Endodermal cell (in vitro differentiated cells): ENCODE measurements at regions not wholly inside any gene's neighbourhood (a gene's known extent, or its start where the extent isn't known, plus 50 kb on each side); places are given as distances from the start of the nearest gene placed in this dataset.

Source experiments
- DNase-seq: peaks from one replicate; pipeline ENCODE4 v3.0.0-alpha.2; 2017
- H3K27ac ChIP-seq: 2 replicates; pipeline ENCODE4 v1.5.1; 2013; ENCODE audit warnings: mild to moderate bottlenecking, low read depth, low read length, moderate library complexity
- H3K27me3 ChIP-seq: 2 replicates; pipeline ENCODE4 v1.6.1; 2013; ENCODE audit warnings: mild to moderate bottlenecking, low read length, moderate library complexity; ENCODE audit not compliant: insufficient read depth, control insufficient read depth, poor library complexity, severe bottlenecking
- H3K36me3 ChIP-seq: 2 replicates; pipeline ENCODE4 v1.7.0; 2013; ENCODE audit warnings: mild to moderate bottlenecking, low read length, moderate library complexity; ENCODE audit not compliant: control insufficient read depth, insufficient read depth
- H3K4me1 ChIP-seq: one replicate; pipeline ENCODE4 v1.7.0; 2013; ENCODE audit warnings: low read length; ENCODE audit not compliant: control insufficient read depth, insufficient read depth
- H3K4me3 ChIP-seq: 2 replicates; pipeline ENCODE4 v1.5.1; 2013; ENCODE audit warnings: mild to moderate bottlenecking, low read length, moderate library complexity
- H3K9ac ChIP-seq: 2 replicates; pipeline ENCODE4 v1.6.1; 2013; ENCODE audit warnings: mild to moderate bottlenecking, low read length, moderate library complexity; ENCODE audit not compliant: poor library complexity, severe bottlenecking; ENCODE audit errors: extremely low read depth
- H3K9me3 ChIP-seq: 2 replicates; pipeline ENCODE4 v1.6.1; 2013; ENCODE audit warnings: mild to moderate bottlenecking, low read length, moderate library complexity; ENCODE audit not compliant: control insufficient read depth
- H3K27ac Mint-ChIP-seq: 2 replicates; pipeline ENCODE4 v1.8.0; 2020; ENCODE audit warnings: mixed read lengths
- H3K27me3 Mint-ChIP-seq: 2 replicates; pipeline ENCODE4 v1.8.0; 2021; ENCODE audit warnings: mild to moderate bottlenecking, mixed read lengths; ENCODE audit not compliant: insufficient read depth
- H3K36me3 Mint-ChIP-seq: 2 replicates; pipeline ENCODE4 v1.8.0; 2020; ENCODE audit warnings: low read depth, mixed read lengths
- H3K4me1 Mint-ChIP-seq: 2 replicates; pipeline ENCODE4 v1.8.0; 2020; ENCODE audit warnings: mixed read lengths
- H3K4me3 Mint-ChIP-seq: 2 replicates; pipeline ENCODE4 v1.8.0; 2020; ENCODE audit warnings: mild to moderate bottlenecking, moderate library complexity, mixed read lengths
- H3K9me3 Mint-ChIP-seq: 2 replicates; pipeline ENCODE4 v1.8.0; 2020; ENCODE audit warnings: mild to moderate bottlenecking, mixed read lengths
- CTCF ChIP-seq: fragments of 200-600 bp; sonication (generic); conservative IDR thresholded peaks from 2 replicates; pipeline ENCODE4 v1.5.0; 2021; ENCODE audit warnings: antibody characterized with exemption, mild to moderate bottlenecking
- WGBS, 2 experiments: methylation state at CpG; one replicate each; pipeline versions ENCODE4 v1.1.5 to v1.1.7; 2013; ENCODE audit warnings: missing lambda C conversion rate in 2 of 2, mixed read lengths in 1 of 2; ENCODE audit not compliant: insufficient coverage in 1 of 2, insufficient read length in 1 of 2; 5-methylcytosine and 5-hydroxymethylcytosine counted together

GRCh38 chr10:71136036-71136721 lies 76.2 kb upstream of the UNC5B start:
- H3K4me3 ChIP-seq: no peak overlapping the region
- peak overlapping the region; percentile 18 for H3K27ac Mint-ChIP-seq
- H3K27me3 ChIP-seq: no peaks in the 10 kb centered on the region
- H3K9me3 Mint-ChIP-seq: no peaks in the 10 kb centered on the region
- H3K4me1 Mint-ChIP-seq: peaks cover 25% of the 10 kb centered on the region
- TF ChIP-seq CTCF: no peak
- peak overlapping the region; percentile 61 for H3K27ac ChIP-seq
- WGBS, 2 experiments: 53 to 64% methylated on average over 2 to 8 of the region's 8 CpGs
- H3K36me3 ChIP-seq: no peaks in the 10 kb centered on the region
- DNase-seq: peak; percentile 70
- no peaks in the 10 kb centered on the region for H3K9me3 ChIP-seq
- no peak overlapping the region for H3K9ac ChIP-seq
- H3K4me3 Mint-ChIP-seq: no peak overlapping the region
- peaks cover 3% of the 10 kb centered on the region for H3K27me3 Mint-ChIP-seq
- H3K4me1 ChIP-seq: peaks cover 9% of the 10 kb centered on the region
- H3K36me3 Mint-ChIP-seq: no peaks in the 10 kb centered on the region

DNA sequence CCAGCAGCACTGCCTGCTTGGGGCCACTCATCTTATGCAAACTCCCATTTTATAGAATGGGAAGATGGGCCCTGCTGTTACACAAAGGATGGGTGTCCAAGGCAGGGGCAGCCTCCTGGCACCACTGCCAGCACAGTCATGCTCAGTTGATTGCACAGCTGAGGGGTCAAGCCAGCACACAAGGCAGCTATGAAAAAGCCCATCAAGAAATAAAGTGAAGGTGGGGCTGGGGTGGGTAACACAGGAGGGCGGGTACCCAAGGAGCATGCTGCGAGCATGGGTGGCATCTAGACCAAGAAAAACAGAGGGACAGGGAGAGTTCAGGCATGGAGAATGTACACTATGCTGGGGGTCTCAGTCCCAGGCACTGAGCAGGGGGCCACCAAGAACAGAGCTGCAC lies 74.7 kb upstream of the UNC5B start:
- H3K4me3 ChIP-seq: no peak overlapping the region
- H3K27me3 Mint-ChIP-seq: peaks cover 3% of the 10 kb centered on the region
- 91 to 92% methylated on average over 2 of the region's 2 CpGs for WGBS, 2 experiments

GRCh38 chr10:71138166-71138830 lies 74.1 kb upstream of the UNC5B start:
- 92 to 95% methylated on average over 5 to 14 of the region's 14 CpGs for WGBS, 2 experiments
- no peak overlapping the region for H3K27ac ChIP-seq
- peaks cover 3% of the 10 kb centered on the region for H3K27me3 Mint-ChIP-seq

More for the DNA sequence above, 74.7 kb upstream of the UNC5B start:
- no peak overlapping the region for H3K27ac Mint-ChIP-seq
- no peaks in the 10 kb centered on the region for H3K9me3 ChIP-seq
- no peak overlapping the region for H3K27ac ChIP-seq
- H3K9ac ChIP-seq: no peak overlapping the region
- peaks cover 9% of the 10 kb centered on the region for H3K4me1 ChIP-seq
- H3K4me3 Mint-ChIP-seq: no peak overlapping the region
- no peaks in the 10 kb centered on the region for H3K36me3 Mint-ChIP-seq
- no peak for DNase-seq
- H3K36me3 ChIP-seq: no peaks in the 10 kb centered on the region
- H3K27me3 ChIP-seq: no peaks in the 10 kb centered on the region
- peaks cover 27% of the 10 kb centered on the region for H3K4me1 Mint-ChIP-seq
- no peak for TF ChIP-seq CTCF
- no peaks in the 10 kb centered on the region for H3K9me3 Mint-ChIP-seq

More at GRCh38 chr10:71138166-71138830, 74.1 kb upstream of the UNC5B start:
- Mint-ChIP-seq H3K27ac (no peak overlapping the region), H3K36me3 (no peaks in the 10 kb centered on the region), H3K4me3 (no peak overlapping the region), H3K4me1 (peaks cover 26% of the 10 kb centered on the region), H3K9me3 (no peaks in the 10 kb centered on the region)
- H3K4me3 ChIP-seq: no peak overlapping the region
- H3K4me1 ChIP-seq: peaks cover 9% of the 10 kb centered on the region
- H3K9me3 ChIP-seq: no peaks in the 10 kb centered on the region
- DNase-seq: no peak
- TF ChIP-seq CTCF: no peak
- H3K27me3 ChIP-seq: no peaks in the 10 kb centered on the region
- H3K36me3 ChIP-seq: no peaks in the 10 kb centered on the region
- no peak overlapping the region for H3K9ac ChIP-seq
